Ishikawa (cell line): ENCODE measurements at regions not wholly inside any gene's neighbourhood (a gene's known extent, or its start where the extent isn't known, plus 50 kb on each side); places are given as distances from the start of the nearest gene placed in this dataset.

ENCODE experiments used
- CEBPB ChIP-seq: IDR thresholded peaks from 2 replicates; pipeline ENCODE4 v1.6.1; 2012
- CREB1 ChIP-seq: IDR thresholded peaks from 2 replicates; pipeline ENCODE4 v1.6.1; 2012; ENCODE audit warnings: low read depth
- EGR1 ChIP-seq: IDR thresholded peaks from 2 replicates; pipeline ENCODE4 v1.6.1; 2012
- EP300 ChIP-seq: IDR thresholded peaks from 2 replicates; pipeline ENCODE4 v1.6.1; 2012; ENCODE audit warnings: borderline replicate concordance
- FOXM1 ChIP-seq: IDR thresholded peaks from 2 replicates; pipeline ENCODE4 v1.6.1; 2012; ENCODE audit warnings: low read depth, borderline replicate concordance
- MAX ChIP-seq: IDR thresholded peaks from 2 replicates; pipeline ENCODE4 v1.6.1; 2012
- NFIC ChIP-seq: IDR thresholded peaks from 2 replicates; pipeline ENCODE4 v1.6.1; 2012
- RAD21 ChIP-seq: IDR thresholded peaks from 2 replicates; pipeline ENCODE4 v1.6.1; 2012; ENCODE audit warnings: low read depth
- TAF1 ChIP-seq: IDR thresholded peaks from 2 replicates; pipeline ENCODE4 v1.6.1; 2012; ENCODE audit warnings: low read depth, mild to moderate bottlenecking
- TCF12 ChIP-seq: IDR thresholded peaks from 2 replicates; pipeline ENCODE4 v1.6.1; 2012; ENCODE audit warnings: low read depth
- TEAD4 ChIP-seq: IDR thresholded peaks from 2 replicates; pipeline ENCODE4 v1.6.1; 2012
- YY1 ChIP-seq: IDR thresholded peaks from 2 replicates; pipeline ENCODE4 v1.6.1; 2012; ENCODE audit warnings: low read depth
- TF ChIP-seq, protein P1 (sequence below): IDR thresholded peaks from 2 replicates; pipeline ENCODE4 v1.6.1; 2012; ENCODE audit warnings: low read depth, mild to moderate bottlenecking

GRCh38 chr2:4775668-4776067 is 916.5 kb upstream of the SOX11 start:
- TF ChIP-seq YY1 = no peak
- TF ChIP-seq EP300 = no peak
- no peak for TF ChIP-seq RAD21
- TF ChIP-seq NFIC = no peak
- TF ChIP-seq, protein P1, sequence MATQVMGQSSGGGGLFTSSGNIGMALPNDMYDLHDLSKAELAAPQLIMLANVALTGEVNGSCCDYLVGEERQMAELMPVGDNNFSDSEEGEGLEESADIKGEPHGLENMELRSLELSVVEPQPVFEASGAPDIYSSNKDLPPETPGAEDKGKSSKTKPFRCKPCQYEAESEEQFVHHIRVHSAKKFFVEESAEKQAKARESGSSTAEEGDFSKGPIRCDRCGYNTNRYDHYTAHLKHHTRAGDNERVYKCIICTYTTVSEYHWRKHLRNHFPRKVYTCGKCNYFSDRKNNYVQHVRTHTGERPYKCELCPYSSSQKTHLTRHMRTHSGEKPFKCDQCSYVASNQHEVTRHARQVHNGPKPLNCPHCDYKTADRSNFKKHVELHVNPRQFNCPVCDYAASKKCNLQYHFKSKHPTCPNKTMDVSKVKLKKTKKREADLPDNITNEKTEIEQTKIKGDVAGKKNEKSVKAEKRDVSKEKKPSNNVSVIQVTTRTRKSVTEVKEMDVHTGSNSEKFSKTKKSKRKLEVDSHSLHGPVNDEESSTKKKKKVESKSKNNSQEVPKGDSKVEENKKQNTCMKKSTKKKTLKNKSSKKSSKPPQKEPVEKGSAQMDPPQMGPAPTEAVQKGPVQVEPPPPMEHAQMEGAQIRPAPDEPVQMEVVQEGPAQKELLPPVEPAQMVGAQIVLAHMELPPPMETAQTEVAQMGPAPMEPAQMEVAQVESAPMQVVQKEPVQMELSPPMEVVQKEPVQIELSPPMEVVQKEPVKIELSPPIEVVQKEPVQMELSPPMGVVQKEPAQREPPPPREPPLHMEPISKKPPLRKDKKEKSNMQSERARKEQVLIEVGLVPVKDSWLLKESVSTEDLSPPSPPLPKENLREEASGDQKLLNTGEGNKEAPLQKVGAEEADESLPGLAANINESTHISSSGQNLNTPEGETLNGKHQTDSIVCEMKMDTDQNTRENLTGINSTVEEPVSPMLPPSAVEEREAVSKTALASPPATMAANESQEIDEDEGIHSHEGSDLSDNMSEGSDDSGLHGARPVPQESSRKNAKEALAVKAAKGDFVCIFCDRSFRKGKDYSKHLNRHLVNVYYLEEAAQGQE = no peak
- TF ChIP-seq MAX = no peak
- no peak for TF ChIP-seq TCF12
- TF ChIP-seq CEBPB = no peak
- no peak for TF ChIP-seq TAF1
- TF ChIP-seq FOXM1 = no peak
- TF ChIP-seq EGR1 = no peak
- TF ChIP-seq TEAD4 = no peak
- no peak for TF ChIP-seq CREB1
